Midbrain (tissue), 1 donor: ENCODE measurements at regions not wholly inside any gene's neighbourhood (a gene's known extent, or its start where the extent isn't known, plus 50 kb on each side); places are given as distances from the start of the nearest gene placed in this dataset.
"Not testable (repeated sequence)": the region's sequence is repeated elsewhere in the genome, so short reads cannot be mapped to it uniquely, and the experiment has no call there.

Experiments used
- DNase-seq: peaks from one replicate; lab custom pipeline; 2025; lab: John Stamatoyannopoulos, UW

DNA sequence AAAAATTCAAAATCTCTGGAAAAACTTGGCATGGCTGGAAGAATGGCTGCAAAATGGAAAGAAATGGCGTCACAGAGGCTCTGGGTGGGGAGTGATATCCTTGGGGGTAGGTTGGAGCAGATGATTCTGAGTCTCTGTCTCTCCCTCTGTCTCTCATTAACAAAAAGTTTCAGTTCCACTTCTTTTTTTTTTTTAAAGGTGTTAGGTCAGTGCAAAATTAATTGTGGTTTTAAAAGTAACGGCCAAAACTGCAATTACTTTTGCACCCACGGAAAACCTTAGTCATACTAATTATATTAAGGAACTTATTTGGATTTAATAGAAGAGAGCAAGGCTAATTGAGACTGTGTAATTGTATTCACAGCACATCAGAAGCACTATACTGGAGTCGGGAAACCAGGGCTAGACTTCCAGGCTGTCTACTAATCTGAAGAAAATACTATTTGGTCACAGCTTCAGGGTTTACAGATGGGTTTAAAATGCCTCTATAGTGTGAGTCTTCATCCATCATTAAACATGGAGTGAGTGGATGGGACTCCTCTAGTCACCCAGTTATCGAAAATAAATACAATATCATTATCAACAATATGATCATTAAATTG, 289.1 kb upstream of the PLD5 start:
- DNase-seq = no peak

- DNase-seq = no peak
Measured at GRCh38 chr1:242811092-242811840, 286.8 kb upstream of the PLD5 start.

DNA sequence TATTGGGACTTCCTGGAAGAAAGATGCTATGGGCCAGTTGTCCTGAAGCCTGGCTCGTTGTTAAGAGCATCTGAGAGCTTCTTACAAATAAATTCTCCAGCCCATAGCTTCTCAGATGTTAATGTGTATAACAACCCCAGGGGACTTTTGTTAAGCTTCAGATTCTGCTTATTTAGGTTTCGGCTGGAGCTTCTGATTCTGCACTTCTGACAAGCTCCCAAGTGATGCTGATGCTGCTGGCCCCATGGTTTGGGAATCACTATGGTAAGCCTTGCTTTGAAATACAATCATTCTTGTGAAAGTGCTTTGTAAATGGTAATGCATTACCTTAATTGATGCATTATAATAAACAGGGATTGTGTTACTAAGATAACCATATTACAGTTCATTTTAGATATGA, 281.8 kb upstream of the PLD5 start:
- DNase-seq = no peak

GRCh38 chr1:242805360-242805759, 280.9 kb upstream of the PLD5 start:
- not testable (repeated sequence) for DNase-seq

- no peak for DNase-seq
Measured at GRCh38 chr1:242802973-242803372, 278.5 kb upstream of the PLD5 start.

DNA sequence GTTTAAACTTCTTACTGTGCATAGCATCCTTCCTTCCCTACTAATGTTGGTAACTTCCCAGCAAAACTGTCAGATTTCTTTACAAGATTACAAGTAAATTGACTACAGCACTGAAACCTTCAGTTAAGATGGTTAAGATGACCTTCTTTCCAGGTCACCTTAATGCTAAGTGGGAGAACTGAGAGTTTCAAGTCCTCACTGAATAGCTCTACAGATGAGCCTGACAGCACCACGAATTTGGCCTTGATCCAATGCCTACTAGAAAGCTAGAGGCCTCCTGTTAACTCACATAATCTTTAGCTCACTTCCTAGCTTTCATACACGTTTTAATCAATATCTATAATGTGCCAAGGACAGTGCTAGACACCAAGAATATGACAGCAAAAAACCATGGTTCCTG, 276.0 kb upstream of the PLD5 start:
- DNase-seq = no peak

DNA sequence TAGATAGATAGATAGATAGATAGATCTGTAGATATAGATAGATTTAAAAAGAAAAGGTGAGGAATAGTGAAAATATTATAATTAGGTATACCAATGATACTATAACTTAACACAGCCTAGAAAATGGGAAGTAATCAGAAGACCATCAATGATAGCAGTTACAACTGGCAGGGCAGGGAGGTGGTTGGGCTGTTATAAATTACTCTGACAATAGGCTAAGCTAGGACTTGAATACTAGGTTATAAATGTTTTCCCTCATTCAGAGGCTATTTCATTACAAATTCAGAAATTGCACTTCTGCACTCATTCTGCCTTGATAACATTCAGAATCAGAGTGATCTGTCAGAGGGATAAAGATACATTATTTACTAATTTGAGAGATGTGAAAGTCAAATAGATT, 273.4 kb upstream of the PLD5 start:
- DNase-seq = no peak

GRCh38 chr1:242788771-242789170, 264.3 kb upstream of the PLD5 start:
- DNase-seq = no peak

DNA sequence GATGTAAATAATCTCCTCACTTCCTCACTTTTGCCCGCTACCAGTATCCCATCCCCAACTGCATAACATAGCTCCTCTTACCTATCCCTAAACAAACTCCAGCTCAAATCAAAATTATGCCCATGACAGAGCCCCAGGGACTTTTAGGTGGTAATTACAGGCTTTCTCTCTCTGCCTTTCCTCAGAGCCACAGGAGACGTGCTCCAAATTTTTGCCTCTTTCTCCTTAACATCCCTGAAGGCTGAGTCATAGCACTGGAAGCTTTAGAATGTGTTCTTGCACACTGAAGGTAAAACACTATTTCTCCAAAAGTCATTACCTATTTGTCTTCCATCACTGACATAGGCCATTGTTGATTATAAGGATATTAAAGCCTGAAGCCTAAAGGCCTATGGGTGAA, 263.5 kb upstream of the PLD5 start:
- no peak for DNase-seq

DNA sequence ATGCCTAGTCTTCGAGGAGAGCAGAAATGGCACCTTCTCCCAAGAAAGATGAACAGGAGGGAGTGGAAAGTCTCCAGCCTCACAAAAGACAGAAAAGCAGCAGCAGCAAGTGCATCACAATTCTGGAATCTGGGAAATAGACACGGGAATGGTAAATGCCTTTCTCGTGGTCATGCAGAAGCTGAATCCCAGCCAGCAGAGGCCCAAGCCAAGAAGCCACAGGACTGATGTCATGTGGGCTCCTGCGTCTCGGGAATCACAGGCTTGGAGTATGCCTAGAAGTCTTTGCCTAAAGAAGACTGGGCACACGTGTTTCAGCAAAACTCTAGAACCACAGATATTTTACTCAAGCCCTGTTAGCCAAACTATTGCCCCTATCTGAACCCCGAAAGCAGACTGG, 260.3 kb upstream of the PLD5 start:
- no peak for DNase-seq

- DNase-seq = no peak
Measured at GRCh38 chr1:242784084-242784483, 259.6 kb upstream of the PLD5 start.

GRCh38 chr1:242774256-242774655, 249.8 kb upstream of the PLD5 start:
- DNase-seq = no peak

GRCh38 chr1:242770366-242770765, 245.9 kb upstream of the PLD5 start:
- DNase-seq = no peak

GRCh38 chr1:242764161-242764560, 239.7 kb upstream of the PLD5 start:
- no peak for DNase-seq

GRCh38 chr1:242761556-242761955, 237.1 kb upstream of the PLD5 start:
- no peak for DNase-seq

GRCh38 chr1:242754926-242755325, 230.4 kb upstream of the PLD5 start:
- no peak for DNase-seq

GRCh38 chr1:242754125-242754524, 229.6 kb upstream of the PLD5 start:
- no peak for DNase-seq

DNA sequence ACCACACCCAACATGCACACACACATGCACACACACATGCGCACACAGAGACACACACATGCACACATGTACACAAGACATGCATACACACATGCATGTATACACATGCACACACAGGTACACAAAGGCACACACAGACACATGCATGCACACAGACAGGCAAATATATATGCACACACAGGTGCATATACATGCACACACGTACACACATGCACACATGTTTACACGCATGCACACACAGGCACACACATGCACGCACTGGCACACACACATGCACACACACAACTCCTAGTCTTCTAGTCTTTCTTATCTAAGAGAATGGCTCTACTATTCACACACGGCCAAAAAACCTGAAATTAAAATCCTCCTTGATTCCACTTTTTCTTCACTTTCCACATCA, 222.7 kb upstream of the PLD5 start:
- no peak for DNase-seq

GRCh38 chr1:242745079-242745478, 220.6 kb upstream of the PLD5 start:
- no peak for DNase-seq

DNA sequence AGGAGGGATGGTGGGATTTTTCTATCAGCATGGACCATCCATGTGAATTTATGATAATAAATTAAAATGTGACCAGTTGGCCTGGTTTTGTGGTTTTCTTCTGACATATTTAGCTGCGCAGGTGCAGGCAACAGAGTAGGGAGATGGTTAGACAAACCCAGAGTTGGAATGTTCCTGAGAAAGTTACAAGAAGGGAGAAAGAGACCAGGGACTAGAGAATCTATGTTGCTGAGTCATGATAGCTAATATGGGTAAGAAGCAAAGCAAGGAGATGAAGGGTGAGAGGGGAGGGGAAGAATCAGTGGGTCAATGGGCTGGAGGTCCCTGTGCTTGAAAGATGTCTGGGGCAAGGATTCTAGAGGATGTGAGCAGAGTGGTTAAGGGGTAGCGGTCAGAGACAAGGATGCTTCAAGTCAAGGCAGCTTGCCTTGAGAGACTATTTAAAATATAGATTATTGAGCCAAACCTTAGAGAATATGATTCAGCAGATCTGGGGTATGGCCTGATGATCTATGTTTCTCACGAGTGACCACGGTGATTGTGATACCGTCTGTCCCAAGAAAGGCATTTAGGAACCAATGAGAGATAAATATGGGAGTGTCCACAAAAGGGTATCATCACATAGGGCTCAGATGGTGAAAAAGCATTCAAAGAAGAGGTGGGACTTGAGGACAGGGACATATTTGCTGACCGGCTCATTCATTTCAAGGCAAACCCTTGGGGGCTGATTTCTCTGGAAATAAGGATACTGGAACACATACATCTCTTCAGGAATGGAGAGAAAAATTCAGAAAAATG, 219.7 kb upstream of the PLD5 start:
- no peak for DNase-seq

DNA sequence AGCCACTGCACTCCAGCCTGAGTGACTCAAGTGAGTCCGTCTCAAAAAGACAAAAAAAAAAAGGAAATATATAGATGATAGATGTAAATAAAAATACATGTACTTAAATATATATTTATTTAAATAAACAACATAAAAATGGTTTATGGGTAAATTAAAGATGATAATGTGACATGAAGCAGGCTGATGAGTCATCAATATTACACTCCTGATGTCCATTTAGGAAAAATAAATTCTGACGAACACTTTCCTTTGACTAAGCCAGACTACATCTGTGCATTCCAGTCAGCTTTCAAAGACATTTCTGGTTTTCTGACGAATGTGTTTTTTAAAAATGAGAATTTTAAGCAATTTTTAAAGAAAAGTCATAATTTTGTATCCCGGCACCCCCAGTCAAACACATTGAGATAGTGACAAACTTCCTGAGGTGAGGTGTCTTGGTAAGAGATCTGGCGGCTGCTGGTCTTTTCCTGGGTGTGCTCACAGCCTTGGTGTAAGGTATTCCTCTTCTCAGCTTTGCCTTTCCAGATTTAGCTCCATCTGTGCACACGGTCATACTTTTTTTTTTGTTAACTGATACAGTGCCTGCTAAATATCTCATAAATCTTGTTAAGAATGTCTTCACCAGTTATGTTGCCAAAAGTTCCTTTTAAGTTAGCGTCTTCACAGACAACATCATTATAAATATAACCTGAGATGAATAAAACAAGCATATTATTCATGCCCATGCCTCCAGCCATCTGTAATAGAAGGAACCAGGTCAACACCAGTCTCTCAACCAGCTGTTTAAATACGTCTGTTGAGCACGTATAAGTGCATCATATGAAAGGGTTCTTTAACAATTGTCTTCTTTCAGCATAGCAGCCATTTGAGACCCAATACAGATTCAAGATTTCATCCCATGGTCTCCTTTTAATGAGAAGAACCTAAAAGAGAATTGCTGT, 214.5 kb upstream of the PLD5 start:
- no peak for DNase-seq

- DNase-seq = no peak
Measured at GRCh38 chr1:242736611-242737010, 212.1 kb upstream of the PLD5 start.
